WI38 (cell line): ENCODE measurements at regions not wholly inside any gene's neighbourhood (a gene's known extent, or its start where the extent isn't known, plus 50 kb on each side); places are given as distances from the start of the nearest gene placed in this dataset.

ENCODE experiments used
- H3K4me3 ChIP-seq: 2 replicates; pipeline ENCODE4 v1.5.1; 2011; ENCODE audit warnings: low read depth, mild to moderate bottlenecking, control low read depth, low read length
- TF ChIP-seq, protein P1 (sequence below): IDR thresholded peaks from 2 replicates; pipeline ENCODE4 v1.5.1; 2012; ENCODE audit warnings: low read depth, mild to moderate bottlenecking, control low read depth, low read length

DNA sequence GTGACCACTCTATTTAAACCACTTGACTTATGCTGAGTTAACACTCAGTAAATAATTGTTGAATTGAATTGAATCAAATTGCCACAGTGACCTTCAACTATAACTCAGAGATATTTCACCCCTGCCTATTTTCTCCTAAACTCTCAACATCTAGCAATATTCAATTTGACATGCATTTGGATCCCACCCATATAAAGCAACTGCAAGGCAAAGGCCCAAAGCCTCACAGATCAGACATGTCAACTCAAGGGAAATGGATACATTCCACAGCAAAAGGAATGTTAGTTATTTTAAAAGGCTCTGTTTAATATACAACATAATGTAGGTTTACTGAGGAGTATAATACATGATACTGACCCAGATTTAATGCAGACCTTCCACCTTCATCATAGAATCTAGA, 107.4 kb downstream of the KCTD12 start:
- H3K4me3 ChIP-seq = no peak overlapping the region
- TF ChIP-seq, protein P1, sequence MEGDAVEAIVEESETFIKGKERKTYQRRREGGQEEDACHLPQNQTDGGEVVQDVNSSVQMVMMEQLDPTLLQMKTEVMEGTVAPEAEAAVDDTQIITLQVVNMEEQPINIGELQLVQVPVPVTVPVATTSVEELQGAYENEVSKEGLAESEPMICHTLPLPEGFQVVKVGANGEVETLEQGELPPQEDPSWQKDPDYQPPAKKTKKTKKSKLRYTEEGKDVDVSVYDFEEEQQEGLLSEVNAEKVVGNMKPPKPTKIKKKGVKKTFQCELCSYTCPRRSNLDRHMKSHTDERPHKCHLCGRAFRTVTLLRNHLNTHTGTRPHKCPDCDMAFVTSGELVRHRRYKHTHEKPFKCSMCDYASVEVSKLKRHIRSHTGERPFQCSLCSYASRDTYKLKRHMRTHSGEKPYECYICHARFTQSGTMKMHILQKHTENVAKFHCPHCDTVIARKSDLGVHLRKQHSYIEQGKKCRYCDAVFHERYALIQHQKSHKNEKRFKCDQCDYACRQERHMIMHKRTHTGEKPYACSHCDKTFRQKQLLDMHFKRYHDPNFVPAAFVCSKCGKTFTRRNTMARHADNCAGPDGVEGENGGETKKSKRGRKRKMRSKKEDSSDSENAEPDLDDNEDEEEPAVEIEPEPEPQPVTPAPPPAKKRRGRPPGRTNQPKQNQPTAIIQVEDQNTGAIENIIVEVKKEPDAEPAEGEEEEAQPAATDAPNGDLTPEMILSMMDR = no peak

DNA sequence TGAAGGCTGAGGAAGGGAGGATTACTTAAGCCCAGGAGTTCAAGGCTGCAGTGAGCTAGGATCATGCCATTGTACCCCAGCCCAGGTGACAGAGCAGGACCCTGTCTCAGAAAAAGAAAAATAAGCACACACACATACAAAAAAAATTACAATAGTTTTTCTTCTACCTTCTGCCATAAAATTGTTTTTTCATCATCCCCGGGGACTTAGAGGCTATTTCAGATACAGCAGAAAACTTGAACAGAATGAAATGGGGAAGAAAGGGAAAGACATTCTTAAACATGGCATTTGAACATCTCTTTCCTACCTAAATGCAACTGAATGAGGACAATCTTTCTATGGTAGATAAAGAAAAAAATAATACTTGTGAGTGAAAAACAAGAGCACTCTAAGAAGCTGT, 109.1 kb downstream of the KCTD12 start:
- TF ChIP-seq, protein P1 = no peak
- no peak overlapping the region for H3K4me3 ChIP-seq

DNA sequence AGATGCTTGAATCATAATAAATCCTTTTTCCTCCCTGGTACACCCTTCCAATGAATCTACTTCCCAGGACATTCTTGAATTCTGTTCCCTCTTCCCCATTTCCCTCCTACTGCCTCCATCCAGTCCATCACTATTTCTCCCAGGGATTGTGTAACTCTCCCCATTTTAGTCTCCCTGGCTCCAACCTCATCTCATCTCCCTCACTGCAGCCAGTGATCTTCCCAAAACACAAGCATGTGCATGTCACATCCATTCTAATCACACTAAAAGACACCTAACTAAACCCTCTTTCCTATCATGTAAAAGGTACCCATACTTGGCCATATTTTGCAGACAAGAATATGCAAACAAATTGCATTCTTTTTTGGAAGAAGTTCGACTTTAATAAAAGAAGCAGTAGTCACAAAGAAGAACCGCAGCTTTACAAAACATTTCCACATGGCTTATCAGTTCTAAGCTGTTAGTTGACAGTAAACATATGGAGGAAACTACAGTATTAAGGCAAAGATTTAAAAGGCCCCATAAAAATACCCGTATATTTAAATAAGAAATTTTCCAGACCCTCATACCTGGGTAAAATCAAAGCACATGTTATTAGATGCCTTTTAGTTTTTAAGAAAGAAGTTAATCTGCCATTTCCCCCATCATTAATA, 111.0 kb downstream of the KCTD12 start:
- no peak overlapping the region for H3K4me3 ChIP-seq
- TF ChIP-seq, protein P1 = no peak

DNA sequence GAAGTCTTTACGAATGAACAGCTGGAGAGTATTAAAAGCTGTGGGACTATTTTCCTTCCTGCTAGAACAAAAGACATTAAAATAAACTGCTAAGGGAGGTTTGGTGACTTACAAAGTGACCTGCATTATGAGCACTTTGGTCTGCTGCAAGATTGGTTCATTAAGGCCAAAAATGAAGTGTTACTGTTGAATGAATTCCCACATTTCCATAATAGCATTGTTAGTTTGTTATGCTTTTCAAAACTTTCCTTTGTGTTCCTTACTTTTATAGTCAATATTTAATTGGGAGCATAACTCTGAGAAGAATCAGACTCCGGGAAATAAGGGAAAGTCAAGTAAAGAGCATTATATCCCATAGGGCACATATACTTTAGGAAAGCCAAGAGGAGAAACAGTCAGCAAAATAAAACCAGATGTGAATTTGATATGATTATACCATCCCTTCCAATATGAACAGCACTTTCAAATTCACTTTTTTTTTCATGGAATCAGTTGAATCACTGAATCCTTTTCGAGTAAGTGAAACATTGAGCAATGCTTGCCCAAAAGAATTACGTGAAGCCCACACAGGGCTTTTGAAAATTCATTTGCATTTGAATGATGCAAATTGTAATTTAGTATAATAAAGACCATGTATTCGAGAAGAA, 112.6 kb downstream of the KCTD12 start:
- TF ChIP-seq, protein P1 = no peak
- no peak overlapping the region for H3K4me3 ChIP-seq

DNA sequence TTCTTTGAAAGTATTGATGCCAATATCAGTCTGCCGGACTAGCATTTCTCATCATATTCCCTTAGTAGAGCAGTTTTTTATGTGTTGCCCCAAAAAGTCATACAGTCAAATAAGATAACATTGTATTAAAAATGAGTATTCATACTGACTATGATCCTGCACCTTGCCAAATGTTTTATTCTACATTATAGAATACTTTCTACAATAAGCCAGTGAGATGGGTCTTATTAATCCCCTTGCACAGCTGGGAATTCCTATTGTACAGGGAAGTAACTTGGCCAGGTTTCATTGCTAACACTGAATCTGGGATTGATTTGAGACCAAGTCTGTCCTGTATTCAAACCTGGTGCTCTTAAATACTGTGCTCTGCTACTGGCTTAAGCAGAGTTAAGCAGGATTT, 114.0 kb downstream of the KCTD12 start:
- TF ChIP-seq, protein P1 = no peak
- H3K4me3 ChIP-seq = no peak overlapping the region

DNA sequence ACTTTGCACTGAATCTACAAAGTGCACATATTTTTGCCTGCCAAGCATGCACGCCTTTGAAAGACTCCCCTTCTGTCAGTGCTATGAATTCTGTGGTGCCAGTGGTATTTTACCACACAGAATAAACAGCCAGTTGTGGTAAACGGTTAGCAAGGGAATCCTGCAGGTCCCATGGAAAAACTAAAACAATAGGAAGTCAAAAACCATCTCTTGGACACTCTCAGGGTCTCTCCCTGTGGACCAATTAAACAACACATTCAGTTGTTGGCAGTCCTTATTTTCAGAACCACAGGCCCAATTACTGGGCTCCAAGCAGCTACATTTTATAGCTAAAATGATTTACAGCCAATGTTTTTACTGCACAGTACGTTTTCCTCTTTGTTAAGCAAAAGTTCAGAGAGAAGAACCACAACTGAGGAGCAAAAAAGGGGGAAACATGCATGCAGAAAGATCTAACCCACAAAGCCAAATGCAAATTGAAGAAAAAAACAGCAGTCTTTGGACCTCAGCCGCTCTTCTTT, 116.9 kb downstream of the KCTD12 start:
- H3K4me3 ChIP-seq = no peak overlapping the region
- TF ChIP-seq, protein P1 = no peak

DNA sequence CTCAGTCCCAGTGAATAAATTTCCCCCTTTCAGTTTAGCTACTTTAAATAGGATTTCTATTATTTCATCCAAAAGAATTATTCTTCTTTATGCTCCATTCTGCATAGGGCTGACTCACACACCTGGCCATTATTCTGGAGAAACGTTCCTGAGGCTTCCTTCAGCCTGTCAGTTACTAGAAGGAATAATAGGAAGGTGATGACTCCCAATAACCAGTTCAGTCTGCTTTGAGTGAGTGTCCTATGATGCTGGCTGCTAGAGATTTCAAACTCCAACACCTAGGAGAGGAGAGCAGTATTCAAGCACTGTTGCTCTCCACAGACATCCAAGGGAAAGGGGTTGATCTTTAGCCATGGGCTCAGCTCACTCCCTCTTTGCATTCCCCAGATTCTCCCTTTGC, 117.8 kb downstream of the KCTD12 start:
- TF ChIP-seq, protein P1 = no peak
- no peak overlapping the region for H3K4me3 ChIP-seq
